Nephron progenitor cell (in vitro differentiated cells): ENCODE measurements at regions not wholly inside any gene's neighbourhood (a gene's known extent, or its start where the extent isn't known, plus 50 kb on each side); places are given as distances from the start of the nearest gene placed in this dataset.
"Not testable (repeated sequence)": the region's sequence is repeated elsewhere in the genome, so short reads cannot be mapped to it uniquely, and the experiment has no call there.

Experiments used
- DNase-seq: peaks from one replicate; pipeline ENCODE4 v3.0.0; 2021
- H3K27ac Mint-ChIP-seq: 2 replicates; pipeline ENCODE4 v1.8.0; 2021; ENCODE audit warnings: mild to moderate bottlenecking, moderate library complexity, mixed read lengths
- H3K27me3 Mint-ChIP-seq: 2 replicates; pipeline ENCODE4 v1.8.0; 2021; ENCODE audit warnings: mild to moderate bottlenecking, low read depth, mixed read lengths; ENCODE audit not compliant: poor library complexity
- H3K36me3 Mint-ChIP-seq: 2 replicates; pipeline ENCODE4 v1.8.0; 2021; ENCODE audit warnings: low read depth, mixed read lengths
- H3K4me1 Mint-ChIP-seq: 2 replicates; pipeline ENCODE4 v1.8.0; 2021; ENCODE audit warnings: mixed read lengths
- H3K4me3 Mint-ChIP-seq: 2 replicates; pipeline ENCODE4 v1.8.0; 2021; ENCODE audit warnings: mild to moderate bottlenecking, moderate library complexity, mixed read lengths
- H3K9me3 Mint-ChIP-seq: 2 replicates; pipeline ENCODE4 v1.8.0; 2021; ENCODE audit warnings: mild to moderate bottlenecking, moderate library complexity, mixed read lengths
- CTCF ChIP-seq: fragments of 200-600 bp; sonication (generic); IDR thresholded peaks from 2 replicates; pipeline ENCODE4 v1.5.0; 2021; ENCODE audit warnings: antibody characterized with exemption

- H3K9me3 Mint-ChIP-seq = no peaks in the 10 kb centered on the region
- no peaks in the 10 kb centered on the region for H3K36me3 Mint-ChIP-seq
- DNase-seq = no peak
- H3K27ac Mint-ChIP-seq = no peak overlapping the region
- H3K4me1 Mint-ChIP-seq = peaks cover 5% of the 10 kb centered on the region
- H3K4me3 Mint-ChIP-seq = no peak overlapping the region
- H3K27me3 Mint-ChIP-seq = no peaks in the 10 kb centered on the region
- no peak for TF ChIP-seq CTCF
Observed at GRCh38 chr3:115399750-115400149, 223.6 kb upstream of the GAP43 start.

GRCh38 chr3:115401298-115401697, 222.0 kb upstream of the GAP43 start:
- Mint-ChIP-seq H3K27ac (no peak overlapping the region), H3K4me1 (peaks cover 17% of the 10 kb centered on the region), H3K27me3 (no peaks in the 10 kb centered on the region), H3K36me3 (no peaks in the 10 kb centered on the region), H3K4me3 (no peak overlapping the region), H3K9me3 (no peaks in the 10 kb centered on the region)
- no peak for TF ChIP-seq CTCF
- DNase-seq = no peak

- no peak overlapping the region for H3K27ac Mint-ChIP-seq
- no peak for DNase-seq
- no peaks in the 10 kb centered on the region for H3K36me3 Mint-ChIP-seq
- H3K27me3 Mint-ChIP-seq = no peaks in the 10 kb centered on the region
- H3K4me1 Mint-ChIP-seq = peaks cover 17% of the 10 kb centered on the region
- no peak for TF ChIP-seq CTCF
- no peaks in the 10 kb centered on the region for H3K9me3 Mint-ChIP-seq
- H3K4me3 Mint-ChIP-seq = no peak overlapping the region
Observed at GRCh38 chr3:115401851-115402501, 221.3 kb upstream of the GAP43 start.

GRCh38 chr3:115402651-115403050, 220.7 kb upstream of the GAP43 start:
- peaks cover 17% of the 10 kb centered on the region for H3K4me1 Mint-ChIP-seq

GRCh38 chr3:115403786-115404185, 219.5 kb upstream of the GAP43 start:
- no peaks in the 10 kb centered on the region for H3K9me3 Mint-ChIP-seq
- peak overlapping the region; percentile 64 for H3K27ac Mint-ChIP-seq
- DNase-seq = no peak
- peaks cover 17% of the 10 kb centered on the region for H3K4me1 Mint-ChIP-seq
- TF ChIP-seq CTCF = no peak
- peaks cover 5% of the 10 kb centered on the region for H3K27me3 Mint-ChIP-seq
- no peaks in the 10 kb centered on the region for H3K36me3 Mint-ChIP-seq
- H3K4me3 Mint-ChIP-seq = no peak overlapping the region

More at GRCh38 chr3:115402651-115403050, 220.7 kb upstream of the GAP43 start:
- H3K27ac Mint-ChIP-seq = no peak overlapping the region
- no peaks in the 10 kb centered on the region for H3K27me3 Mint-ChIP-seq
- no peak for DNase-seq
- no peaks in the 10 kb centered on the region for H3K9me3 Mint-ChIP-seq
- TF ChIP-seq CTCF = no peak
- no peaks in the 10 kb centered on the region for H3K36me3 Mint-ChIP-seq
- no peak overlapping the region for H3K4me3 Mint-ChIP-seq

- Mint-ChIP-seq H3K4me1 (peaks cover 13% of the 10 kb centered on the region), H3K4me3 (no peak overlapping the region), H3K9me3 (no peaks in the 10 kb centered on the region), H3K27ac (no peak overlapping the region), H3K36me3 (no peaks in the 10 kb centered on the region), H3K27me3 (peaks cover 5% of the 10 kb centered on the region)
- DNase-seq = no peak
- TF ChIP-seq CTCF = no peak
Observed at GRCh38 chr3:115409596-115409995, 213.7 kb upstream of the GAP43 start.

- not testable (repeated sequence) for DNase-seq, H3K9me3 Mint-ChIP-seq, H3K36me3 Mint-ChIP-seq, H3K4me1 Mint-ChIP-seq, H3K27ac Mint-ChIP-seq, H3K4me3 Mint-ChIP-seq, H3K27me3 Mint-ChIP-seq
Observed at GRCh38 chr3:115414610-115415009, 208.7 kb upstream of the GAP43 start.
